GM12891 (cell line): ENCODE measurements at regions not wholly inside any gene's neighbourhood (a gene's known extent, or its start where the extent isn't known, plus 50 kb on each side); places are given as distances from the start of the nearest gene placed in this dataset.
A peak's percentile ranks its signal among the peaks of the same experiment; 100 is the strongest.

Experiments used
- DNase-seq: peaks from one replicate; pipeline ENCODE4 v3.0.0; 2011; ENCODE audit warnings: low spot score; ENCODE audit not compliant: insufficient read length
- FAIRE-seq: peaks from 2 replicates; lab custom pipeline; 2011; peaks lifted over from hg19 to GRCh38; lab: Jason Lieb, UNC
- PAX5 ChIP-seq: IDR thresholded peaks from 2 replicates; pipeline ENCODE4 v1.6.1; 2011; ENCODE audit warnings: low read length, moderate library complexity, mild to moderate bottlenecking; ENCODE audit not compliant: insufficient read depth, severe bottlenecking
- POLR2A ChIP-seq: IDR thresholded peaks from 2 replicates; pipeline ENCODE4 v1.6.1; 2011; ENCODE audit warnings: low read depth, low read length, control low read depth
- POLR2AphosphoS5 ChIP-seq: IDR thresholded peaks from 2 replicates; pipeline ENCODE4 v1.6.1; 2011; ENCODE audit warnings: low read depth, low read length, control low read depth
- POU2F2 ChIP-seq: IDR thresholded peaks from 2 replicates; pipeline ENCODE4 v1.6.1; 2011; ENCODE audit warnings: low read depth, mild to moderate bottlenecking, control low read depth, low read length, moderate library complexity
- SPI1 ChIP-seq: IDR thresholded peaks from 2 replicates; pipeline ENCODE4 v1.6.1; 2011; ENCODE audit warnings: low read depth, low read length, control low read depth
- TAF1 ChIP-seq: IDR thresholded peaks from 2 replicates; pipeline ENCODE4 v1.6.1; 2011; ENCODE audit warnings: low read depth, low read length, control low read depth

GRCh38 chr6:99120641-99121040, 172.9 kb upstream of the FBXL4 start:
- FAIRE-seq: no peak
- TF ChIP-seq SPI1 (no peak), PAX5 (no peak), POLR2AphosphoS5 (no peak)
- no peak for DNase-seq

GRCh38 chr6:99119109-99120031, 171.6 kb upstream of the FBXL4 start:
- peak; percentile 51 for FAIRE-seq
- peak; percentile 15 for DNase-seq
- TF ChIP-seq PAX5 (no peak), POLR2A (no peak), POU2F2 (no peak), POLR2AphosphoS5 (no peak), TAF1 (no peak), SPI1 (no peak)

GRCh38 chr6:99114769-99115406, 167.1 kb upstream of the FBXL4 start:
- DNase-seq (no peak), FAIRE-seq (no peak)
- TF ChIP-seq TAF1 (no peak), SPI1 (no peak), POLR2A (no peak), POLR2AphosphoS5 (no peak), PAX5 (no peak), POU2F2 (no peak)

- DNase-seq (no peak), FAIRE-seq (no peak)
- TF ChIP-seq SPI1: no peak
- no peak for TF ChIP-seq PAX5
- no peak for TF ChIP-seq POU2F2
- no peak for TF ChIP-seq POLR2A
- no peak for TF ChIP-seq TAF1
- TF ChIP-seq POLR2AphosphoS5: no peak
These were observed 163.8 kb upstream of the FBXL4 start for GRCh38 chr6:99111590-99111989.

- TF ChIP-seq POLR2A (no peak), PAX5 (no peak), SPI1 (no peak), POU2F2 (no peak), POLR2AphosphoS5 (no peak), TAF1 (no peak)
- no peak for DNase-seq
- no peak for FAIRE-seq
These were observed 162.3 kb upstream of the FBXL4 start for GRCh38 chr6:99110029-99110428.

GRCh38 chr6:99104218-99104617, 156.5 kb upstream of the FBXL4 start:
- TF ChIP-seq PAX5 (no peak), POLR2AphosphoS5 (no peak), POU2F2 (no peak), TAF1 (no peak), SPI1 (no peak), POLR2A (no peak)
- DNase-seq (no peak), FAIRE-seq (no peak)

GRCh38 chr6:99099243-99099642, 151.5 kb upstream of the FBXL4 start:
- DNase-seq (no peak), FAIRE-seq (no peak)
- TF ChIP-seq SPI1 (no peak), POLR2A (no peak), PAX5 (no peak), POLR2AphosphoS5 (no peak), TAF1 (no peak), POU2F2 (no peak)

GRCh38 chr6:99096170-99096569, 148.4 kb upstream of the FBXL4 start:
- no peak for FAIRE-seq
- DNase-seq: no peak
- no peak for TF ChIP-seq PAX5
- TF ChIP-seq POU2F2: no peak
- TF ChIP-seq SPI1: no peak
- no peak for TF ChIP-seq POLR2AphosphoS5
- no peak for TF ChIP-seq TAF1
- TF ChIP-seq POLR2A: no peak

GRCh38 chr6:99093456-99094190, 145.9 kb upstream of the FBXL4 start:
- no peak for FAIRE-seq

More at GRCh38 chr6:99093456-99094190, 145.9 kb upstream of the FBXL4 start:
- no peak for DNase-seq
- TF ChIP-seq PAX5 (no peak), POLR2AphosphoS5 (no peak), TAF1 (no peak), SPI1 (no peak), POLR2A (no peak), POU2F2 (no peak)
